Activated CD4-positive, alpha-beta T cell treated with anti-CD3 and anti-CD28 coated beads, Interleukin-2, amount 50 U/mL, for 1 hour (primary cell): ENCODE measurements at regions not wholly inside any gene's neighbourhood (a gene's known extent, or its start where the extent isn't known, plus 50 kb on each side); places are given as distances from the start of the nearest gene placed in this dataset.

Experiments used
- DNase-seq: peaks from one replicate; pipeline ENCODE4 v3.0.0-alpha.2; 2020

DNA sequence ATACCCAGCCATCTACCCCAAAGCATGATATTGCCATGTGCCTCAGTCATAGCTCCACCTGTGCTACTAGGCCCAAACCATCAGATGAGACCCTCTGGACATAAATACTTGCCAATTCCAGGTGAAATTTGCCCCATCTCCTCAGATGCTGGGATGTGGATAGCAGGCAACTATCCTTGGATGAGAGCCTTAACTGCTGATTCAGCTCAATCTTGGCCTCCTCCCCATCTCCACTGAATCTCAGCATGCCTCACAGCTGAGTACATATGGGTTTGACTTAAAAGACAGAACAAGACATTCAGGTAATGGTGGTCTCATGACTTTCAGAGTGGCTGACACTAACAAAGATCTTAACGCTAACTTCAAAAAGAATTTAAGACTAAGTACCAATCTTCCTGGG is 50.8 kb upstream of the KLHL13 start:
- no peak for DNase-seq

DNA sequence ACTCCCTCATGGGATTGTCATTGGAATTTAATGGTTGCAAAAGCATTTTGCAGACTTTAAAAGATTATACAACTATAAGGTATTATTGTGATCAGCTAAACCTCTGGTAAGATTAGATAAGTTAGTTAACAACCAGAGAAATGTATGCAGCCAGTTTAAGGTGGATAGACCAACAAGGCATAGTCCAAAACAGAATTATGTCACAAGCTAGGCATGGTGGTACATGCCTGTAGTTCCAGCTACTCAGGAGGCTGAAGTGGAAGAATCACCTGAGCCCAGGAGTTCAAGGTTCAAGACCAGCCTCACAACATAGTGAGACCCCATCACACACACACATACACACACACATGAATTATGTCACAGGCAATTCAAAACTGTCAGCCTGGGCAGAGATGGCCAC is 54.7 kb upstream of the KLHL13 start:
- no peak for DNase-seq

DNA sequence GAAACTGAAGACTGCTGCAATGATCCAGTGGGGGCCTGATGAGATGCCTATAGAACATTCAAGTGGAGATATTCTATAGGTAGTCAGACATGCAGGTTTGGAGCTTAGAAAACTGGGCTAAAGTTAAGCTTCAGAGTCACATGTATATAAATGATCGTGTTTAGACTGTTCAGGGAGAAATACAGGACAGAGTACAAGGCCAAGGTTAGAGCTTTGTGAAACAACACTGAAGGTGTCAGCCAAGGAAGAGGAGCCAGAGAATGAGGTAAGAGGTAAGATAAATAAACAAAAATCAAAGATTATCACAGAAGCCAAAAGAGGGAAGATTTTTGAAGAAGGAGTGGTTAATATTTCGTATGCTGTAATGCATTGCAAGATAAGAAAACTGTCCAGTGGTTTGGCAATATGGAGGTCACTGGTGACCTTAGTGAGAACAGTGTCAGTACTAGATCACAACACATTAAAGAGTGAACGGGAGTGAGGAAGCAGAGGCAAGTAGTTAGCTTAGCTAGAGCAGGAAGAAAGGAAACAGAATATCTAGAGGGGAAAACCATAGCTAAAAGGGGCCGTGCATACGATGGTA is 58.0 kb upstream of the KLHL13 start:
- DNase-seq, result no peak

DNA sequence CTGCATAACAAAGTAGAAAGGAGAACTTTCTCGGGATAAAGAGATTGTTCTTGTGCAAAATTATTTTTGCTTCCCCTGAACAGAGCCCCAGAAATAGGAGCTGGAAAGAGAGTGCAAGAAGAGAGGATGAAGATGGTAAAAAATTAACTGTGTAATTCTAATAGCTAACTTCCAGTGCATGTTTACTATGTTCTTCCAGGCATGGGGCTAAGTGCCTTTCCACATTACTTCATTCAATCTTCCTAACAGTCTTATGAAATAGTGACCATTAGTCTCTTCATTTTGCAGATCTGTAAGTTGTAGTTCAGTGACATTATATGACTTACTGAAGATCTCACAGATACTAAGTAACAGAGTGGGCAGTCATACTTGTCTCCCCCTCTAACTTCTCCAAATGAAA is 61.1 kb upstream of the KLHL13 start:
- DNase-seq, result no peak

DNA sequence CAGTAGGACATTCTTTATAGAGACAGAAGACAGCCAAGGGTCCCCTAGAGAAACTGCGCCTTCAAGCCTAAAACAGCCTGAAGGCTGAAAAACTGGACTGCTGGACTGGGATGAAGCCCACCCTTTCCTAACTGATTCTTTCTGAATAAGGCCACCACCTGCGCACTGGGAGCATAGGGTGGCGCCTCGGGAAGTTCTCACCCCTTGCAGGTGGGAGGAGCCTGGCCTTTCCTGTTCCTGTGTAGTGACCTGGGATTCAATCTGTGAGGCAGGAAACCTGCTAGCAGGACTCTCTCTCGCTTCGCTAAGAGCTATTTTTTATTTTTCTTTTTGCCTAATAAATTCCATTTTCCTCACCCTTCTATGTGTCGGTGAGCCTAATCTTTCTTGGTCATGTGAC is 61.8 kb upstream of the KLHL13 start:
- no peak for DNase-seq

DNA sequence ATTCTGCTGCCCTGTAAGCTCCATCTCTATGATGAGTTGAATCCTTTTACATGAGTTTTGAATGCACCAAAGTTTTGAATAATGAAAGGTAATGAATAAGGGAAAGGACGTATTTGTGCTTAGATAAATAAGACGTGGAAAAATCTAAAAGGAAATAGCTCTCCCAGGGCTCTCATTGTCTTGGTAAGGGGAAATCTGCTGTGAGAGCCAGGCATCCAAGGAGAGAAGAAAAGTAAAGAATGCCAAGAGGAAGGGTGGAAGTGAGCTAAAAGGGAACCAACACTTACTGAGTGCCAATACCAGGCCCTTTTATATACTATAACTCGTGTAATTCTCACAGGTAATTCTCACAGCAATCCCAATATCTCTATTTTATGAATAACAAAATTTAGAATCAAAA is 62.6 kb upstream of the KLHL13 start:
- DNase-seq, result no peak

DNA sequence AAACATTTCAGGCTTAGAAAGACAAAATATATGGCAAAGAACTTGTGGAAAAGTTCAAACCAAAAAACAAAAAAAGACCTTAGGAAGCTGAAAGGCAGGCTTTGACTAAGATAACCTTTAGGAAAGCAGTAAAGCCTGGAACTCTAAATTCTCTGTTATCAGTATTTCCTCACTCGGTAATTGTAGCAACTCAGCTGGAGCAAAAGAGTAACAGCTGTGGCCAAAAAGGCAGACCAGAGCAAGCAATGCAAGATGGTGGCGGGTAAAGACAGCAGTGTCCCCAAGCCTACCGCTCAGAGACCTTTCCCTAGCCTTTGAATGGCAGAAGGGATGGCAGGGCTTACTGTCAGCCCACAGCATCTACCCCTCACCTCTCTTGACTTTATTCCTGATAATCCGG is 63.1 kb upstream of the KLHL13 start:
- DNase-seq, result no peak

DNA sequence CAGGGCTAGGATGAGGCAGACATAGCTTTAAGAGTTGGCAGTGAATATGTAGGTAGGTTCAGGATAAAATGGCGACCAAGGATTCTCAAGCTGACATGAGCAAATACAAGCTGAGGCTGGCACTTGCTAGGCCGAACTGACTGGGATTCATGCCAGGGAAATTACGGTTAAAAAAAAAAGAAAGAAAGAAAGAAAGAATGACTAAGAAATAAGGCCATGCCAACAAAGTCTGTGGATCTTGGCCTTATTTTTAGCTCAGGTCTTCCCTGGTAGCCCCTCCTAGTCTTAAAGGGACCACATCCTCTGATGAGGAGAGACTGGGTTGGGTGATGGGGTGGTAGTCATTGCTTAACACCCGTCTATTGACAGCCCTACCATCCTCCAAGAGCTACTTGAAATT is 64.4 kb upstream of the KLHL13 start:
- no peak for DNase-seq

DNA sequence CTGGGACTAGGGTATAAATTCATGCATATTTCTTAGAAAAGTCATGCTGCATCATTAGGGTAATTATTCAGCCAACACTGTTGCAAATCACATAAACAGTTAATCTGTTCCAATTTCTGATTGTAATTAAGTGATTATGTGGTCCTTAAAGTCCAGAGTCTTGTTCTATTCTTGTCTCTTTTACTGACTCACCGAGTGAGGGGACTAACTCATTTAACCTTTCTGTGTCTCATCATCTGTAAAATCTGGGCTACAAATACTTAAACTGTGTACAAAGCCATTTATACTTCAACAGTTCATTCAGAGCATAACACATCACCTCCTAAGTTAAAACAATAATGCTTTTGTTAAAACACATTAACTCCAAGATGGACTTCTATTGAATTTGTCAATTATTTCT is 65.4 kb upstream of the KLHL13 start:
- DNase-seq, result no peak

DNA sequence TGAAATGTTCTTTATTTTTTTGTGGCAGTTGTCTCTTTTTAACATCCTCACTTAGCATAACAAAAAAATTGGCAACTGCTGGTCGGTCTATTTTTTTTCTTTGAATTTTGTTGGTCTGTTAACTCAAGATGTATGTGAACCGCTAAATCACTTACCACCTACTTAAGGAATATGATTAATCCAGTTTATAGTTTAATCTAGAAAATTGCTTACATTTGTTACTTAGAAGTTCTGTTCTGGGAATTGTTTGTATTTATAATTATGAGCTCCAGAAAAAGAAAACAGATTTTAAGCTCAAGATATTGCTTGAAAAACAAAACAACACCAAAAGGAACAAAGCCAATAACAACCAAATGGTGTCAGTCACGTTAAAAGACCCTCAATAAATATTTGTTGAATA is 66.1 kb upstream of the KLHL13 start:
- no peak for DNase-seq

DNA sequence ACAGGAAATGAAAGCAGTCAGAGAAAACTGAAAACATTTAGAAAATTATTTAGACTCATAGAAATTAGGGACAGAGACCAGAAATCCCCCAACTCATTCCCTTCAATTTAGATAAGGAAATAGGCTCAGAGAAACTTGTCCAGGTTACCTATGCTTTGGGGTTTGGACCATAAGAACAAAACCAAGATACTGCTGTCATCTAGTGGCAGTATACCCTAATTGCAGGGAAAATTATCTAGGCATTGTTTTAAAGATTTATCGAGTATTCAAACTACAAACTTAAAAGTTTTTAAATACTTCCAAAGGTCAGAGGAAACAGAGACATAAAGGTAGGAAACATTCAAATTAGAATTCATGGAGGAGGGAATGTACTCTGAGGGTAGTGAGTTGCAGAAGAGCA is 67.0 kb upstream of the KLHL13 start:
- DNase-seq, result no peak

DNA sequence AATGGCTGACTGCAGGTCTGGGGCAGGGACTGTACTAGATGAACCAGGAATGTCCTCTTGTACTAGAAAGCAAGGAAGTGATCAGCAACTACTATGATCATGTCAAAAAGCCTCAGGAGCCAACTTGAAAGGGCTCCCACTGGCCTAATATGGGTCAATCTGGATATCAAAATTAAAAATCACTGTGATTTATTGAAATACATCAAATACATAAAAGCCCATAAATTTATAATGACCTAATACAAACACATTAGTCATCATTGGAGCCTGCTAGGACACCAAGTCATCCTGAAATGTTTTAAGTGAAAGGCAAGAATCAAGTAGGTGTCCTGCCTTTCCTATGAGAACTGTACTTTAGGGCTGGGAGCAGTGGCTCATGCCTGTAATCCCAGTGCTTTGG is 70.5 kb upstream of the KLHL13 start:
- no peak for DNase-seq

DNA sequence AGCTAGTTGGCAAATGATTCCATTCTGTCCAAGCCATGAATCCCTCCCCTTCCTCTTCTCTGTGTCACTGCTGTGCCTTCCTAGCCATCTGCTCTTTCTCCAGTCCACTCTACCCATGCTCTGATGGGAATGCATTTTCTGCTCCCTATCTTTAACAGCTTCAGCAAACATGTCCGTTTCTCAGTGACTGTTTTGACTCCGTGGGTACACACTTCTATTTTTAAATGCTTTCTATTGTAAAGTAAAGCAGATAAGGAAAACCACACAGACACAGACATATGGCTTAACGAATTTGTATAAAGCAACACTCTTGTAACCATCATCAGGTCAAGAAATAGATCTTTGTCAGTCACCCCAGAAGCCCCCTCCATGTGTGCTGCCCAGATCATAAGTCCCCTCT is 72.4 kb upstream of the KLHL13 start:
- no peak for DNase-seq

DNA sequence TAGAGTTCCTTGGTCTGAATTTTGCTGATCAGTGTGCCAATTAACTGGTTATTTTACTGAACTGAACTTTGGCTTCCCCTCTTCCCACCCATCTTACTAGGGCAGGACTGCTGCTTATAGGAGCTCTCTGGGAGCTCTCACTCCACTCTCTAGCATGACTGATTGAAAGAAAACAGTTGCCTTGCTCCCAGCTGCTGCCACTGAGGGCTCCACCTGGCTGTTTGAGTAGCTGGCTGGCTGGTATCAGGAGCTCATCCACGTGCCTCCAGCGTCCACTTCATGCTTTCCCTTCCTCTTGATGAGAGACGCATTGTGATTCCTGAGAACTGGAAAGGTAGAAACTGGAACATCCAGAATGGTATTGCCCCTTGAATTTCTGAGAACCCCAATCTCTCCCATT is 73.0 kb upstream of the KLHL13 start:
- DNase-seq, result no peak

DNA sequence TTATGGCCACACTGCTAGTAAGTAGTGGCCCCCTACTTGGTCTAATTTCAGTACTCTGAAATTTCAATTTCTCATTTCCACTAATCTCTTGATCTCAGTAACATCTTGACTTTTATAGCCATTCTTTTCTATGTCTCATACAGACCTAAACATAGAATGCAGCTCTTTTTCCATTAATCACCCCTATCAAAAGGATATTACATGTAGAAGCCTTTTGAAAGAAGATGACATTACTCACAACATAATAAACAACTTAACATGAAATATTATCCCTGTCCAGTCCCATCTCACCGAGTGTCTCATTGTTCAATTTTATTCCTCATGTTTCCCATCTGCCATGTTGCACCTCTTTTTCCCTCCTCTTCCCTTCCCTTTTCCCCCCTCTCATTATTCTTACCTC is 81.1 kb upstream of the KLHL13 start:
- DNase-seq, result no peak

DNA sequence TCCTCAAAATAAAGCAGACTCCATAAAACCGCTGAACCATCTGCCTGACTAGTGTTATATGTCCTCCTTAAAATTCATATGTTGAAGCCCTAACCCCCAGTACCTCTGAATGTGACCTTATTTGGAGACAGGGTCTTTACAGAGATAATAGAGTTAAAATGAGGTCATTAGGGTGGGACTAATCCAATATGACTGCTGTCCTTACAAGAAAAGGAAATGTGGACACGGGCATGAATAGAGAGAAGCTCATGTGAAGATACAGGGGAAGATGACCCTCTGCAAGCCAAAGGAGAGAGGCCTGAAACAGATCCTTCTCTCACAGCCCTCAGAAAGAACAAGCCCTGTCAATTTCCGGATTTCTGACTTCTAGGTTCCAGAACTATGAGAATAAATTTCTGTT is 82.0 kb upstream of the KLHL13 start:
- no peak for DNase-seq

DNA sequence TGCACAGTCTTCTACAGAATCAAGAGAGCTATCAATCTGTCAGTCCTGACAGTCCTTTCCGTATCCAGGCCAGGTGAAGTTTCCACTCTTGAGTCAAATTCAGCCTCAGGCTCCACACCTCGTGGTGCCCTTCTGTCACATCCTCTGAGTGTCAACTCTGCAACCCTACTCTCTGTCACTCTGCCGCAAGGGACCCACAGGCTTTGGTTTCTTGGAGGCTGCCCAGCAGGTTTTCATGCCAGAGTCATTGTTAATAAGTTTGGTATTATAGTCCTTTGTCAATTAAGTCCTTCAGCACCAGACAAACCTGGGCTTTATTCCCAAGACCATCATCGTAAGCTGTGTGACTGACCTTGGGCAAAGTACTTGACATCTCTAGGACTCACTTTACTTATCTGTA is 83.4 kb upstream of the KLHL13 start:
- DNase-seq, result no peak

DNA sequence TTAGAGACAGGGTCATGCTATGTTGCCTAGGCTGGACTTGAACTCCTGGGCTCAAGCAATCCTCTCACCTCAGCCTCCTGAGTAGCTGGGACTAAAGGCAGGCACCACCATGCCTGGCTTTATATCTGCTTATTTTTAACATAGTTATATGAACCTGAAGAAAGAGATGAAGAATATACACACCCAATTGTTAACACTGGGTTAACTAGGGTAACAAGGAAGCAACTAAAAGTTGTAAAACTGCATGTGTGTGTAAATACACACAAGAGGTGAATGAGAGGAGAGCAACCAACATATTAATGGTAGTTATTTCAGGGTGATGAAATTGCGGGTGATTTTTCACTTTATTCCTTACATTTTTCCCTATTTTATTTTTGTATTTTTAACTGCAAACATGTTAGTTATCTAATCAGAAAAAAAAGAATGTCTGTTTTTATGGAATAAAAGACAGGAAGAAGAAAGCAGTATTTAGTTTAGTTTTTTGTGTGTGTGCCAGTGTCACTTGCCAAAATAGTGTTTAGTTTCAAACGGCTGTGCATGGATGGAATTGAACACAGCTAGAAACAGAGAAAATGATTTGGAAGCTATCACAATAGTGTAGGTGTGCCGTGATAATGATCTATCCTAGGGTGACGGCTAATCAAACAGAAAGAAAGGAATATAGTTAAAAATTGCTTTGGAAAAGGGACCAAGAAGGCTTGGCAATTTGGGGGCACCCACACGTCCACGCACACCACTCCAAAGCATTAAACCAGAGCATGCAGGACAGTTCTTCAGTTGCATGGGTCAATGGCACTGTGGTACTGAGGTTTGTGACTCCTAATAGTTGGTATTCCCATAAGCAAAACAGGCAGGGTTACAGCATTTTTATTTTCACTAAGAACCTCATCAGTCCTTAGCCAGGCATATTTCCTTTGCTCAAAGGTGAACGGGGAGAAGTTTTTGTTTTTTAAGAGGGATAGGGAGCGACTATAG is 89.1 kb upstream of the KLHL13 start:
- no peak for DNase-seq

DNA sequence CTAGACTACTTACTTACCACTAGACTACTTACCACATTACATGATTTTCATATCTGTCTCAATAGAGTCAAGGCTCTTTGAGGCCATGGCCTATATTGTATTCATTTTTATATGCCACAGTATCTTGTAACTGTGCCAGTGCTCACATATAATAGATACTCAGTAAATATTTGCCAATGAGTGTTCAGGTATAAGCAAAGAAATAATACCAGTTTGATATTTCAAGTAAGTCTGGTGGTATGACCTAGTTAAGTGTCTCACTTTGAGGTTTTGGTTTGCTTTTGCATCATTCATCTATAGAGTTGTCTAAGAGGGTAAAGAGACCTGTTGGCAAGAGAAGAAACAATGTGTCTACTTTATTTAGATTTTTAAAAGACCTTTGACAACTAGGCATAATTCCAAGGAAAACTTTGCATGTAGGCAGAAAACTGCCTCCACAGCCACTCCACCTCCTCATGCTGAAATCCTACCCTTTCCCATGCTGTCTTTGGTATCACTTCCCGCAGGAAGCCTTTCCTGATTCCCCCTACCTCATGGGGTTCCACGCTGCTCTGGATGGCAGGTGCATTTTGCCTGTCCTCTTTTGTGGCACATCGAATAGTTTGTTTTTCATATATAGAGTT is 91.3 kb upstream of the KLHL13 start:
- no peak for DNase-seq

DNA sequence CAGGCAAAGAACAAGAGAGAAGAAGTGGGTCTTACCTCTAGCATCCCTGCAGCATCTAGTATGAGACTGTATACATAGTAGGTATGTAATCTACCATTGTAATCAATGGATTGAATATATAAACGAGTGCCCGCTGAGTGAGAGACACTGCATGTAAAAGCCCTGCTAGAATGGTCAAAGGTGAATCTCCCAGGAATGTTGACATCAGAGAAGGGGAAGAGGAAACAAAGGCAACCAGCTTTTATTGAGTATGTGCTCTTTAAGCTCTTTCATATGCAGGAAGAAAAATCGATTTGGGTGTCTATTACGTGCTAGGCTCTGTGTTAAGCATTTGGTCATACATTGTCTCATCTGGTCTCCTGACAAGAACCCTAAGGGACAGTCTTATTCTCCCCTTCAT is 91.9 kb upstream of the KLHL13 start:
- DNase-seq, result no peak

DNA sequence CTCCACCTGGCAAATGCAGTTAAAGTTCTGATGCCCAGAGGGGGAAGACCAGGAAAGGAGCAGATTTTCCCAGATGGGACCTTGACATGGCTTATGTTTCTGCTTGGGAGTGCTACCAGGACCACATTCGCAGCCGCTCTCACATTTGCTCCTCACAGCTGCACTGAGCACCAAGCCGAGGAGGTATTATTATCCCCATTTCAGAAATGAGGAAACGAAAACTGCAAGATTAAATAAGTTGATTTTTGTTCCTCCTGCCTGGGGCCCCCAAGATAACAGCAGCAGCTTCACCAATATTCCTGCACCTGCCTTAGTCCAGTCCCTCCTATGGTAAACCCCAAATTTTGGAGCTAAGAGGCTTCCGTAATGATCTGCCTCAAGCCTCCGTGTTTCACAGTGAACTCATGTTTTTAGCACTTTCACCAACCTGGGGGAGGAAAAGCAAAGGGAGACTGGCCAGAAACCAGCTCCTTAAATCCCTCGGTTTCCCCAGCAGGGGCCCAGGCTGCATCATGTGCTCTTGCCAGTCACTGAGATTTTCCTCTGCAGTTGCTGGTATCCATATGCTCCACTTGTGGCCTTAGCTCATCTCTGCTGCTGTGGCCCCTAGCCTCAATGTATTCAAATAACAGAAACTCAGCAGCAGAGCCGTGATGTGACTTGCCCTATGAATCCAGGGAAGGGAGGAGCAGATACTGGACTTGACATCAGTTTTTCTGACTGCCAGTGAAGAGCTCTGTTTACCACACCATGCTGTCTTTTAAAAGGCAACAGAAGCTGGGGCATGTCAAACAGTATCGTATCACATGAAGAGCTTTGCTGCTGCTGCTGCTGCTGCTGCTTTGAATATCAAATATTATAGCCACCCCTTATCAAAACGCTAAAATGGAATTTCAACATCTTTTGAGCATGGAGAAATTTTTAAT is 95.5 kb upstream of the KLHL13 start:
- DNase-seq, result no peak

DNA sequence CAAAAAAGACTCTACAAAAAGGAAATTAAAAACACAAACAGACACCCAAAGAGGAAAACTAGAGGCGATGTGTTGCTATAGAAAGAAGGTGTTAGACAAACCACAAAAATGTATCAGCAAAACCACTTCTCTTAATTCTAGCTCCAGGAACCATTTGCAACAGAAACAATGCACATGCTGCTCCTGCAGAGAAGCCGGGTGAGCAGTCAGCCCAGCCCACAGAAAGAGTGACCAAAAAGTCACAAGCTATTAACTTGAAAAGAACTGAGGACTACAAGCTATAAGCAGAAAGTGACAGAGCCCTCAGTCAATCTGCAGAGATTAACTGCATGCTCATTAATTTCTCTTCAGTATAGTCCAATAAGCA is 96.2 kb upstream of the KLHL13 start:
- DNase-seq, result no peak

DNA sequence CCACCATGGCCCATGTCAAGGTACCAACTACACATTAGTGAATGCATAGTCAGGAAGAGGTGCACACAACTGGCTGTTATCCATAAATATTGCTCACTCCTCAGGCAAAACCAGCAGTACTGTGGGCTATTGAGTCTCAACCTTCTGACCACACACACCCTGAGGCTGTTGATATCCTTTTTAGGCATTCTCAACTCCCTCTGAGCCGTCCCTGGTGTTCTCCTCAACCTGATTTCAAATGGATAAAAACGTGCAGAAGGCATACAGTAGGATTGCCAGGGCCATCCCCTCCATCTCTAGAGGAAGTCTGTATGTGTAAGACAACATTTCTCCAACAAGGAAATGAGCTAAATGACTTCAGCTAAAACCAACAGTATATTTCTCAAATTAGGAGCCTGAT is 98.7 kb upstream of the KLHL13 start:
- no peak for DNase-seq
